GM18505 (cell line): ENCODE measurements at regions not wholly inside any gene's neighbourhood (a gene's known extent, or its start where the extent isn't known, plus 50 kb on each side); places are given as distances from the start of the nearest gene placed in this dataset.
A peak's percentile ranks its signal among the peaks of the same experiment; 100 is the strongest.

Source experiments
- ATAC-seq: cut with Tn5 transposase; IDR thresholded peaks from one replicate; pipeline ENCODE4 v1.9.1; 2021; ENCODE audit not compliant: unreplicated experiment
- POLR2A ChIP-seq: IDR thresholded peaks from 4 replicates; pipeline ENCODE4 v1.6.1; 2011; ENCODE audit warnings: borderline replicate concordance; ENCODE audit not compliant: insufficient read depth, insufficient read length; ENCODE audit errors: extremely low read depth

GRCh38 chr5:51449026-51449425, 65.8 kb downstream of the ISL1 start:
- no peak for TF ChIP-seq POLR2A
- no peak for ATAC-seq

- no peak for TF ChIP-seq POLR2A
- ATAC-seq: no peak
These were observed 69.3 kb downstream of the ISL1 start for GRCh38 chr5:51452562-51452961.

GRCh38 chr5:51465165-51465564, 81.9 kb downstream of the ISL1 start:
- TF ChIP-seq POLR2A: no peak
- ATAC-seq: no peak

- ATAC-seq: no peak
- no peak for TF ChIP-seq POLR2A
These were observed 83.0 kb downstream of the ISL1 start for GRCh38 chr5:51466214-51466613.

GRCh38 chr5:51468196-51468595, 84.9 kb downstream of the ISL1 start:
- ATAC-seq: no peak
- no peak for TF ChIP-seq POLR2A

GRCh38 chr5:51471630-51472029, 88.4 kb downstream of the ISL1 start:
- no peak for TF ChIP-seq POLR2A
- no peak for ATAC-seq

GRCh38 chr5:51472472-51472871, 89.2 kb downstream of the ISL1 start:
- ATAC-seq: no peak
- TF ChIP-seq POLR2A: no peak

GRCh38 chr5:51475628-51476027, 92.4 kb downstream of the ISL1 start:
- TF ChIP-seq POLR2A: no peak
- no peak for ATAC-seq

- ATAC-seq: no peak
- TF ChIP-seq POLR2A: no peak
These were observed 93.2 kb downstream of the ISL1 start for GRCh38 chr5:51476431-51476830.

- TF ChIP-seq POLR2A: no peak
- peak; percentile 87 for ATAC-seq
These were observed 96.6 kb downstream of the ISL1 start for GRCh38 chr5:51479840-51480239.

GRCh38 chr5:51484326-51484725, 101.1 kb downstream of the ISL1 start:
- TF ChIP-seq POLR2A: no peak
- ATAC-seq: no peak

GRCh38 chr5:51486158-51486557, 102.9 kb downstream of the ISL1 start:
- no peak for TF ChIP-seq POLR2A
- ATAC-seq: no peak

- TF ChIP-seq POLR2A: no peak
- no peak for ATAC-seq
These were observed 104.7 kb downstream of the ISL1 start for GRCh38 chr5:51487952-51488351.

GRCh38 chr5:51488803-51489642, 105.8 kb downstream of the ISL1 start:
- ATAC-seq: no peak
- TF ChIP-seq POLR2A: no peak
